NCI-H2029 treated with DMSO at 0.1 percent for 48 hours (cell line): ENCODE measurements at regions not wholly inside any gene's neighbourhood (a gene's known extent, or its start where the extent isn't known, plus 50 kb on each side); places are given as distances from the start of the nearest gene placed in this dataset.
"Not testable (repeated sequence)": the region's sequence is repeated elsewhere in the genome, so short reads cannot be mapped to it uniquely, and the experiment has no call there.

ENCODE experiments used
- DNase-seq: peaks from one replicate; lab custom pipeline; 2025; lab: John Stamatoyannopoulos, UW

- no peak for DNase-seq
Observed at GRCh38 chr12:33514893-33515292, 75.3 kb upstream of the SYT10 start.

- DNase-seq = no peak
Observed at GRCh38 chr12:33519566-33519965, 79.9 kb upstream of the SYT10 start.

- peak; percentile 4 for DNase-seq
Observed at GRCh38 chr12:33520505-33521302, 81.1 kb upstream of the SYT10 start.

GRCh38 chr12:33529031-33529430 lies 89.4 kb upstream of the SYT10 start:
- DNase-seq = no peak

GRCh38 chr12:33529810-33530209 lies 90.2 kb upstream of the SYT10 start:
- no peak for DNase-seq

- DNase-seq = no peak
Observed at GRCh38 chr12:33531261-33531660, 91.6 kb upstream of the SYT10 start.

GRCh38 chr12:33533527-33533926 lies 93.9 kb upstream of the SYT10 start:
- no peak for DNase-seq

- no peak for DNase-seq
Observed at GRCh38 chr12:33536431-33536830, 96.8 kb upstream of the SYT10 start.

GRCh38 chr12:33546004-33546403 lies 106.4 kb upstream of the SYT10 start:
- DNase-seq = no peak

GRCh38 chr12:33547084-33547483 lies 107.5 kb upstream of the SYT10 start:
- DNase-seq = no peak

GRCh38 chr12:33550214-33550613 lies 110.6 kb upstream of the SYT10 start:
- DNase-seq = not testable (repeated sequence)

GRCh38 chr12:33551006-33551405 lies 111.4 kb upstream of the SYT10 start:
- no peak for DNase-seq

GRCh38 chr12:33555128-33555527 lies 115.5 kb upstream of the SYT10 start:
- DNase-seq = no peak

GRCh38 chr12:33560653-33561208 lies 121.1 kb upstream of the SYT10 start:
- DNase-seq = no peak

- DNase-seq = no peak
Observed at GRCh38 chr12:33562401-33562800, 122.8 kb upstream of the SYT10 start.

- no peak for DNase-seq
Observed at GRCh38 chr12:33566403-33566802, 126.8 kb upstream of the SYT10 start.

GRCh38 chr12:33575346-33575745 lies 135.7 kb upstream of the SYT10 start:
- DNase-seq = no peak

- DNase-seq = no peak
Observed at GRCh38 chr12:33581613-33582122, 142.0 kb upstream of the SYT10 start.

- no peak for DNase-seq
Observed at GRCh38 chr12:33586576-33586975, 147.0 kb upstream of the SYT10 start.

GRCh38 chr12:33587354-33587753 lies 147.7 kb upstream of the SYT10 start:
- DNase-seq = no peak

GRCh38 chr12:33587784-33588712 lies 148.4 kb upstream of the SYT10 start:
- DNase-seq = no peak

GRCh38 chr12:33588725-33589405 lies 149.2 kb upstream of the SYT10 start:
- no peak for DNase-seq
